Omental fat pad (tissue), 3 donors: ENCODE measurements at regions not wholly inside any gene's neighbourhood (a gene's known extent, or its start where the extent isn't known, plus 50 kb on each side); places are given as distances from the start of the nearest gene placed in this dataset.

Experiments
- ATAC-seq: fragments of 150-250 bp; one replicate; pipeline ENCODE4 v1.9.1; 2016; ENCODE audit warnings: mild to moderate bottlenecking, moderate library complexity; ENCODE audit not compliant: low FRiP score
- DNase-seq: peaks from one replicate; pipeline ENCODE4 v3.0.0-alpha.2; 2019; ENCODE audit warnings: low spot score
- TF ChIP-seq, protein P1 (sequence below), 3 donors: fragments of 450-650 bp; IDR thresholded peaks; one replicate each; pipeline ENCODE4 v1.5.1; 2016 to 2017; ENCODE audit warnings: antibody characterized with exemption in 3 of 3, mild to moderate bottlenecking in 3 of 3, moderate library complexity in 2 of 3

- DNase-seq (no peak), ATAC-seq (no peak)
- TF ChIP-seq, protein P1, sequence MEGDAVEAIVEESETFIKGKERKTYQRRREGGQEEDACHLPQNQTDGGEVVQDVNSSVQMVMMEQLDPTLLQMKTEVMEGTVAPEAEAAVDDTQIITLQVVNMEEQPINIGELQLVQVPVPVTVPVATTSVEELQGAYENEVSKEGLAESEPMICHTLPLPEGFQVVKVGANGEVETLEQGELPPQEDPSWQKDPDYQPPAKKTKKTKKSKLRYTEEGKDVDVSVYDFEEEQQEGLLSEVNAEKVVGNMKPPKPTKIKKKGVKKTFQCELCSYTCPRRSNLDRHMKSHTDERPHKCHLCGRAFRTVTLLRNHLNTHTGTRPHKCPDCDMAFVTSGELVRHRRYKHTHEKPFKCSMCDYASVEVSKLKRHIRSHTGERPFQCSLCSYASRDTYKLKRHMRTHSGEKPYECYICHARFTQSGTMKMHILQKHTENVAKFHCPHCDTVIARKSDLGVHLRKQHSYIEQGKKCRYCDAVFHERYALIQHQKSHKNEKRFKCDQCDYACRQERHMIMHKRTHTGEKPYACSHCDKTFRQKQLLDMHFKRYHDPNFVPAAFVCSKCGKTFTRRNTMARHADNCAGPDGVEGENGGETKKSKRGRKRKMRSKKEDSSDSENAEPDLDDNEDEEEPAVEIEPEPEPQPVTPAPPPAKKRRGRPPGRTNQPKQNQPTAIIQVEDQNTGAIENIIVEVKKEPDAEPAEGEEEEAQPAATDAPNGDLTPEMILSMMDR (IDR thresholded peaks at IDR 0.05), result no peak
Observed at GRCh38 chr5:4104831-4105597, 509.4 kb downstream of the IRX1 start.

DNA sequence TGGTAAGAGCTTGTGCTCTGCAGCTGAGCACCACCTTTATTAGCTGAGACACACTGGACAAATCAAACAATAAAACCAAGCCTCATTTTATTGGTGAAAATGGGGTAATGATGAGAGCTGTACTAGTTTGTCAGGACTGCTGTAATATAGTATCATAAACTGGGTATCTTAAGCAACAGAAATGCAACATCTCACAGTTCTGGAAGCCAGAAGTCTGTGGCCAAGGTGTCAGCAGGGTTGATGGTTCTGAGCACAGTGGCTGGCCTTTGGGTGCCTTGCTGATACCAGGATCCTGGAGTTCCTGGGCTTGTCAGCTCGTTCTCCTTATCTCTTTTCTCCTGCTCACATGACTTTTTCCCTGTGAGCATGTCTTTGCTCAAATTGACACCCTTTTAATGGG is 513.1 kb downstream of the IRX1 start:
- ATAC-seq (no peak), DNase-seq (no peak)
- TF ChIP-seq, protein P1 (IDR thresholded peaks at IDR 0.05), result no peak

GRCh38 chr5:4113426-4113825 is 517.8 kb downstream of the IRX1 start:
- DNase-seq (no peak), ATAC-seq (no peak)
- TF ChIP-seq, protein P1 (IDR thresholded peaks at IDR 0.05), result no peak

DNA sequence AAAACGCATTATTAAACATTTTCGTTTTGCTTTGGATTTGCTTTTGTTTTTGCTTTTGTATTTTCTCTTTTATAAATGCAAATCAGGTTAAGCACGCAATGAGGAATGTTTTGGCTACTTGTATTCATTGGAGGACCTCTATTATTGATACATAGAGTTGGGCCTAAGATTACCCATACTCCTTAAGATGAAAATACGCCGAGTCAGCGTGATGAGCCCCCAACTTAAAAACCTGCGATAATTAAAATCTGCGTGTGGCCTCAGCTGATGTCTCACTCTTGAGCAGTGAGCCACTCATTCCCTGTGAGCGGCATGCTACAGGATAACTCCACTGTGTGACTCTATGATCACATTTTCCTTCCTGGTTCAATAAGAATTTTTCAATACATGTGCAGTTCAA is 518.3 kb downstream of the IRX1 start:
- TF ChIP-seq, protein P1 (IDR thresholded peaks at IDR 0.05), result no peak
- ATAC-seq (no peak), DNase-seq (no peak)

GRCh38 chr5:4114452-4114851 is 518.8 kb downstream of the IRX1 start:
- TF ChIP-seq, protein P1 (IDR thresholded peaks at IDR 0.05), result no peak
- DNase-seq (no peak), ATAC-seq (no peak)

DNA sequence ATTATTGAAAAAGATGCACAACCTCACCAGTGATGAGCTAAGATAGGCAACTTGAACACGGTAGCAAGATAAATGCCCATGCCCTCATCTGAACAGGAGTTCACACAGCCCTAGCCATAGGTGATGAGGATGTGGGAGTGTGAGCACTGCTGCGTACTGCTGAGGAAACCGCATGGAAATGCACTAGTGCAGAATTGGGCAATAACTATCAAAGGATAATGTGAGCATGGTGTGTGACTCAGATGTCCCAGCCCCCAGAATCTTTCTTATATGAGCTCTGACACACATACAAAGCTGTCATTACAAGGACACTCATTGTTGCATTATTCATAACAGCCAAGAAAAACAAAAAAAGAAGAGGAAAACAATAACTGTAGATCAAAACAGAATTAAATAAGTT is 521.2 kb downstream of the IRX1 start:
- no peak for DNase-seq
- TF ChIP-seq, protein P1 (IDR thresholded peaks at IDR 0.05), result no peak
- no peak for ATAC-seq
